Neural crest cell (in vitro differentiated cells): ENCODE measurements at regions not wholly inside any gene's neighbourhood (a gene's known extent, or its start where the extent isn't known, plus 50 kb on each side); places are given as distances from the start of the nearest gene placed in this dataset.

Experiments
- DNase-seq: peaks from one replicate; pipeline ENCODE4 v3.0.0; 2021; ENCODE audit warnings: low read depth, mixed read lengths, low spot score
- H3K27ac Mint-ChIP-seq: one replicate; pipeline ENCODE4 v1.8.0; 2021; ENCODE audit warnings: mild to moderate bottlenecking, mixed read lengths; ENCODE audit not compliant: unreplicated experiment
- H3K27me3 Mint-ChIP-seq: 2 replicates; pipeline ENCODE4 v1.8.0; 2021; ENCODE audit warnings: low read depth, mild to moderate bottlenecking, mixed read lengths
- H3K36me3 Mint-ChIP-seq: 2 replicates; pipeline ENCODE4 v1.8.0; 2021; ENCODE audit warnings: low read depth, mild to moderate bottlenecking, mixed read lengths
- H3K4me1 Mint-ChIP-seq: 2 replicates; pipeline ENCODE4 v1.8.0; 2021; ENCODE audit warnings: mixed read lengths
- H3K4me3 Mint-ChIP-seq: one replicate; pipeline ENCODE4 v1.8.0; 2021; ENCODE audit warnings: mild to moderate bottlenecking, mixed read lengths
- H3K9me3 Mint-ChIP-seq: 2 replicates; pipeline ENCODE4 v1.8.0; 2021; ENCODE audit warnings: mixed read lengths
- CTCF ChIP-seq: fragments of 200-600 bp; sonication (generic); conservative IDR thresholded peaks from 2 replicates; pipeline ENCODE4 v1.5.0; 2021; ENCODE audit warnings: antibody characterized with exemption, mild to moderate bottlenecking

- H3K9me3 Mint-ChIP-seq, result no peaks in the 10 kb centered on the region
- H3K4me3 Mint-ChIP-seq, result no peak overlapping the region
- H3K4me1 Mint-ChIP-seq, result no peaks in the 10 kb centered on the region
- no peaks in the 10 kb centered on the region for H3K27me3 Mint-ChIP-seq
- no peaks in the 10 kb centered on the region for H3K36me3 Mint-ChIP-seq
- TF ChIP-seq CTCF, result no peak
- H3K27ac Mint-ChIP-seq, result no peak overlapping the region
- no peak for DNase-seq
Observed at GRCh38 chr7:52691257-52691656, 344.2 kb upstream of the POM121L12 start.

- Mint-ChIP-seq H3K4me1 (no peaks in the 10 kb centered on the region), H3K36me3 (no peaks in the 10 kb centered on the region), H3K27me3 (no peaks in the 10 kb centered on the region), H3K4me3 (no peak overlapping the region), H3K9me3 (no peaks in the 10 kb centered on the region), H3K27ac (no peak overlapping the region)
- TF ChIP-seq CTCF, result no peak
- no peak for DNase-seq
Observed at GRCh38 chr7:52689912-52690311, 345.5 kb upstream of the POM121L12 start.

- H3K27ac Mint-ChIP-seq, result no peak overlapping the region
- H3K4me1 Mint-ChIP-seq, result no peaks in the 10 kb centered on the region
- DNase-seq, result no peak
- no peaks in the 10 kb centered on the region for H3K36me3 Mint-ChIP-seq
- no peaks in the 10 kb centered on the region for H3K27me3 Mint-ChIP-seq
- H3K4me3 Mint-ChIP-seq, result no peak overlapping the region
- no peak for TF ChIP-seq CTCF
- H3K9me3 Mint-ChIP-seq, result no peaks in the 10 kb centered on the region
Observed at GRCh38 chr7:52685333-52685732, 350.1 kb upstream of the POM121L12 start.

- TF ChIP-seq CTCF, result no peak
- no peaks in the 10 kb centered on the region for H3K9me3 Mint-ChIP-seq
- no peaks in the 10 kb centered on the region for H3K27me3 Mint-ChIP-seq
- no peaks in the 10 kb centered on the region for H3K36me3 Mint-ChIP-seq
- no peak for DNase-seq
- no peaks in the 10 kb centered on the region for H3K4me1 Mint-ChIP-seq
- H3K27ac Mint-ChIP-seq, result no peak overlapping the region
- H3K4me3 Mint-ChIP-seq, result no peak overlapping the region
Observed at GRCh38 chr7:52684388-52684787, 351.0 kb upstream of the POM121L12 start.

- no peak for DNase-seq
- Mint-ChIP-seq H3K27ac (no peak overlapping the region), H3K4me3 (no peak overlapping the region), H3K9me3 (no peaks in the 10 kb centered on the region), H3K36me3 (no peaks in the 10 kb centered on the region), H3K27me3 (no peaks in the 10 kb centered on the region), H3K4me1 (no peaks in the 10 kb centered on the region)
- TF ChIP-seq CTCF, result no peak
Observed at GRCh38 chr7:52682993-52683392, 352.4 kb upstream of the POM121L12 start.

- H3K36me3 Mint-ChIP-seq, result no peaks in the 10 kb centered on the region
- no peak overlapping the region for H3K4me3 Mint-ChIP-seq
- TF ChIP-seq CTCF, result no peak
- H3K27me3 Mint-ChIP-seq, result no peaks in the 10 kb centered on the region
- no peak for DNase-seq
- peaks cover 9% of the 10 kb centered on the region for H3K4me1 Mint-ChIP-seq
- H3K9me3 Mint-ChIP-seq, result peaks cover 3% of the 10 kb centered on the region
- no peak overlapping the region for H3K27ac Mint-ChIP-seq
Observed at GRCh38 chr7:52670608-52671225, 364.7 kb upstream of the POM121L12 start.
